Brain pericyte (primary cell): ENCODE measurements at regions not wholly inside any gene's neighbourhood (a gene's known extent, or its start where the extent isn't known, plus 50 kb on each side); places are given as distances from the start of the nearest gene placed in this dataset.

Experiments
- DNase-seq: peaks from one replicate; pipeline ENCODE4 v3.0.0-alpha.2; 2012; ENCODE audit warnings: low read depth, low spot score

GRCh38 chr6:113338644-113339043 lies 518.5 kb upstream of the MARCKS start:
- no peak for DNase-seq

DNA sequence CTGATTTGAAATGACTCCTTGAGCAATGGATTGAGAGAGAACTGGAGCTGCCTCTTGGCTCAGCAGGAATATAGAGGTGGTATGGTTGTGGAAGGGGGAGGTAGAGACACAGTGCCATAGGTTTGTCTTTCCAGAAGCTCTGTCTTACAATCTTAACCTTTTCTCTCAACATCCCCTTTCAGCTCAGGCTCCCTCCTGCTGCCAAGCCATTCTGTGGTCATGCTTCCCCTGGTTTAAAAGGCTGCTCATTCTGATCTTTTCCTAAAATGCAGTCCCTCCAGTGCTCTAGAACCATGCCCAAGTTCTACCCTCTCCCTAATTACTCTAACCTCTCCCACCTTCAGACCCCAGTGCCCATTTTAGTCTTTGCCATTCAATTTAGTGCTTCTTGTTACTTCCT lies 517.9 kb upstream of the MARCKS start:
- DNase-seq: no peak

DNA sequence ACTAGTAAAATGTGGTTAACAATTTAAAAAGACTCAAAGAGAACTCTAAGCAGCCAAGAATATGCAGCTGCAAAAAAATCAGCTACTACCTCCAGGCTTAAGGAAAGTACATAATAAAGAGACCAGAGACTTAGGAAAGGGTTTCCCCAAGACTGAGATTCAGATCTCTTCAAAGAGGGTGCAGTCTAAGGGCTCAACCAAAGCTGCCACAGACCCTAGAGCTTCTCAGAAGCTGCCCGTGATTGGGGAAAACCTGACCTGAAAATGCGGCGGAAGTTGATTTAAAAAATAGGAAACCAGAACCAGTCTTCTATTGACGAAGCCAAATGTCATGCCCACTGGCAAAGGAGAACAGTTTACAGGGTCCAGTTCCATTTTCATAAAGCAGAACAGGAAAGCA lies 516.8 kb upstream of the MARCKS start:
- no peak for DNase-seq

DNA sequence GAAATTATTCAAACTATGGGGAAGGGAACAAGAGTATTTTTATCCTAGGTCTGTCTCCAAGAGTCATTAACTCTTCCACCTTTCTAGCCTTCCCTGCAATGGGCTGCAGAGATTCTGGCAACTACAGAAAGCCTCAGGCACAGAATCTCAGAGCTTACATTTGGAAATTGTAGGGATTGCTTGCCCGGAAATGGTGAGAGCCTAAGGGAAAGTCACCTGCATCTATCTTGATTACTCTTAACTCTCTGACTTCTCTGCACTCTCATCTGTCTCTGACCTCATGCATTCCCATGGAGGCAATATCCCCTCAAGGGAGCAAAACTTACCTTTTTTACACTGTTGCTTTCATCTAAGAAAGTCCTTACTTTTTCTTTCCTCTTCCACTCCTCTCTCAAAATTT lies 513.2 kb upstream of the MARCKS start:
- no peak for DNase-seq

DNA sequence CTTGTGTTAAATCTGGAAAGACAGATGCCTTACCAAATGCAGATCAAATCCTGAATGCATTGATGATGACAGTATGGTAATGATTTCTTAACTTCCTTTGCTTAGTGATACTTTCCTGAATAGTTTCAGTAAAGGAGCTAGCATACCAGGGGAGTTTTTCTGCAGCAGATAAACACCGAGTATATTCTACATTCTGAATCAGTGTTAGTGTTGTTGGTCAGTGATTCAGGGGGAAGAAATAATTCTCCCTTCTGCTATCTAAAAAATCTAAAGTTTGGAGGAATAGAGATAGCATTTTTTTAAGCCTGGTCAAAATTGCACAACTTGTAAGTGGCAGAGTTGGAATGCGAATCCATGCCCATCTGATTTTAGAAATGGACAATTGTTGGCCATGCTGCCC lies 512.2 kb upstream of the MARCKS start:
- DNase-seq: no peak

GRCh38 chr6:113347436-113347835 lies 509.7 kb upstream of the MARCKS start:
- DNase-seq: no peak

- DNase-seq: no peak
Measured at GRCh38 chr6:113350461-113350860, 506.7 kb upstream of the MARCKS start.

GRCh38 chr6:113351173-113351834 lies 505.8 kb upstream of the MARCKS start:
- DNase-seq: no peak

- DNase-seq: no peak
Measured at GRCh38 chr6:113352029-113352801, 504.9 kb upstream of the MARCKS start.

DNA sequence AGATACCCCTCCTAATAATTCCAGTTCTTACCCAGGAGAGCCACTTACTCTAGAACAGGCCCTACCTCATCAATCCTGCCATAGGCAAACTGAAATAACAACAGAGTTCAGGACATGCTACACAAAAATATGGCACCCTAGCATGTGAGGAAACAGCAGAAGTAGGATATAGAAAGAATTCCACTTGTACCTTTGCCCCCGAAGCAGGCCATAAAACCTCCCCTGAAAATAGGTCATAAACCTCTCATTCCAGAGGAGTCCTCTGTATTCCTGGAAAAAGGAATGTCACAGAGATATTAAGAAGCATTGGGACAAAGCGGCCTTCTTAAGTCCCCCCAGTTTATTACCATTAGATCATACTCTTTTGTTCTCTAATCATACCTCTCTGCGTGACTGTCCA lies 504.3 kb upstream of the MARCKS start:
- DNase-seq: no peak

- no peak for DNase-seq
Measured at GRCh38 chr6:113353392-113353791, 503.8 kb upstream of the MARCKS start.

DNA sequence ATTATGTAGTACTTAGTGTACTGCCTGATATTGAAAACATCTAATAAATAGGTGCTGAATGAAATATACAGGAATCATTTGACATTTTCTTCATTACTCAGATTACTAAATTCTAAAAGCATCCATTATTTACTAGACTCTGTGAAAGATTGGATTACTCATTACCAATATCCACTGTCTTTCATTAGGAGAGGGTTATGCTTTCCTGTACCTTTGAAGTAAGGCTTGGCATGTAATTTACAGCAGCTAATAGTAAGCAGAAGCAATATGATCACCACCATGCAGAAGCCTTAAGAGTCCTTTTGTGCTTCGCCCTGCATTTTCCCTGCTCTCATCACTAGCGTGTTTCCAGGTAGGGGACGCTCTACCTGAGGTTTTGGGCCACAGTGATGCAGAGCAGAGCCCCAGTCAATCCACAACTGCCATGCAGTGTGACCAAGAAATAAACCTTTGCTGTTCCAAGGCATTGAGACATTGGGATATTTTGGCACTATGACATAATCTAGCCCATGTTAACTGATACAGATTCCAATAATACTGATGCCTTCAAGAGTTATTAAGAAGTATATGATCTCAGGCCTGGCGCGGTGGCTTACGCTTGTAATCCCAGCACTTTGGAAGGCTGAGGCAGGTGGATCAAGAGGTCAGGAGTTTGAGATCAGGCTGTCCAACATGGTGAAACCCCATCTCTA lies 502.8 kb upstream of the MARCKS start:
- DNase-seq: no peak

GRCh38 chr6:113356139-113356538 lies 501.0 kb upstream of the MARCKS start:
- no peak for DNase-seq

DNA sequence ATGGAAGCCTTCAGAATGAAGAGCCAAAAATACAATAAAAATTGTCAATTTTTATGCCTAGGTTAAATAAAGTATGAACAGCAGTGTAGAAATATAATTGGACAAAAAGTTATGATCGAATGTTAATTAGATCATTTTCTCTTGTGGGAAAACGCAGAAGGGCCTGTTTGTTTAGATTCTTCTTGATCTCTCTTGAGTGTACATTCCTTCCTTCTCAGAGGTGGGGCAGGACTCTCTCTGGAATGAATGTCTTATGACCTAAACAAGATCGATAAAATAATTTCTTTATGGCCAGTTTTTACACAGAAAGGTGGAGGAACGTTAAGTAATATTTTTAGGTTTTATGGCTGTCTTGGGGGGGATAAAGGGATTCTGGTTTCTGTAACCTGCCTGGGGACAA lies 500.1 kb upstream of the MARCKS start:
- DNase-seq: no peak

GRCh38 chr6:113358063-113358583 lies 499.0 kb upstream of the MARCKS start:
- no peak for DNase-seq

GRCh38 chr6:113359155-113360140 lies 497.7 kb upstream of the MARCKS start:
- no peak for DNase-seq

DNA sequence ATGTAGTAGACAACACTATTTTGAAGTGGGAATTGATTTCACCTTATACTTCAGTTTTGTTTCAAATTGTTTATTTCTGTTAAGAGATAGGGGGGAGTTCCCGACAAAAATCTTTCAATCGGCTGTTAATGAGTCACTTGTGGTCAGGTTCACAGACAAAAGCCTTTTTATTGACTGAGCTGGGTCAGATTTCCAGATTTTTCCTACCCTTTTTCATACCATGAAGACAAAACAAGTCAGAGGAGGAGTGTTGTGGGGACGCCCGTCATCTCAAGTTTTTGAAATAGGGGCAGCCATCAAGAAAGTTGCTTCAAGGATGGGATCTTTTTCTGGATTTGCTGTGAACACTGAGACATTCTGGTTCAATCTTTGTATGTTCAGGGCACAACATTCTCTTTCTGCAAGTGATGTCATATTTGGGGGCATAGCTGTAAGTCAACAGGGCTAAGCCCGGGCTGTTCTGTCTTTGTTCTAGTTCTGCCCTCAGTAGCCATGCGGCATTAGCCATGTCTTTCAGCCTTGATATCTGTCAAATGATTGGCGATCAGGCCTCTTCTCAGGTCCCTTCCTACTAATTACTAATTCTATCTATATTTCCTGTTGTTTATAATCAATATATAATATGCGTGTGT lies 496.0 kb upstream of the MARCKS start:
- no peak for DNase-seq

DNA sequence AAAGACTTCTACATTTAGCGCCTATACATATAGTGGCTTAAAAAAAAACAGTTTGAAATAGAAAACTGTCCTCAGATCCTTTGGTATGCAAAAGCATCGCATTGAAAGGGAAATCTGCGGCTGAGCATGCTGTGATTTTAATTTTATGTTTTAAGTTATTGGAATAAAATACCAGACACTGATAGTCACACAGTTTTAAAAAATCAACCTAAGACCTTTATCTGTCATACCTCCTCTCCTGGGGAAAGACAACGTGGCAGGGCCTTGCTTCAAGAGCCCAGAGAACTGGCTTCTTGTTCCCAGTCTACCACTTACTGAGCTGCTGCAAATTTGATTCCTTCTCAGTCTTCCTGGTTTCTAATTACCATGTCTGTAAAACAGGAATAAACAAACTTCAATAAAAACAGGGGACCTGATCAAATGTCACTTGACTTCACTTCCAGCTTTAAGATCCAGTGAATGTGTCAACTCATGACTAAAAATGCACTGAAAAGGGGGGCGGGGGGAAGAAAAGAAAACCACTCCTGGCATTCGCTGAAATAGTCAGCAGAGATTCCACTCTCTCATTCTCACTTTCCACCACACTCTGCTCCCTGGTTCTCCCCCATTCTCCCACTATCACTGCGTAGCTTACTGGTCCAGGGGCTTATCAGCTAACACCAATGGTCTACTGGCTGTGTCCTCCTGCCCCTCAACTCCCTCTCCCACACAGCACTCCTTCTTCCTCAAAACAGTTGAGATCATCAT lies 494.7 kb upstream of the MARCKS start:
- DNase-seq: no peak

- no peak for DNase-seq
Measured at GRCh38 chr6:113363048-113363798, 493.9 kb upstream of the MARCKS start.
